ENCODE measurements at regions not wholly inside any gene's neighbourhood (a gene's known extent, or its start where the extent isn't known, plus 50 kb on each side); places are given as distances from the start of the nearest gene placed in this dataset.

DNA sequence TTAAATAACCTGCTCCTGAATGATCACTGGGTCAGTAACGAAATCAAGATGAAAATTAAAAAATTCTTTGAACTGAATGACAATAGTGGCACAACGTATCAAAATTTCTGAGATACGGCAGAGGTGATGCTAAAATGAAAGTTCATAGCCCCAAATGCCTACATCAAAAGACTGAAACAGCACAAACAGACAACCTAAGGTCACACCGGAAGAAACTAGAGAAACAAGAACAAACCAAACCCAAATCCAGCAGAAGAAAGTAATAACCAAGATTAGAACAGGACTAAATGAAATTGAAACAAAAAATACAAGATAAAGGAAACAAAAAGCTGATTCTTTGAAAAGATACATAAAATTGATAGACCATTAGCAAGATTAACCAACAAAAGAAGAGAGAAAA lies 324.1 kb downstream of the RBM26 start:
- DNase-seq: no peak

DNA sequence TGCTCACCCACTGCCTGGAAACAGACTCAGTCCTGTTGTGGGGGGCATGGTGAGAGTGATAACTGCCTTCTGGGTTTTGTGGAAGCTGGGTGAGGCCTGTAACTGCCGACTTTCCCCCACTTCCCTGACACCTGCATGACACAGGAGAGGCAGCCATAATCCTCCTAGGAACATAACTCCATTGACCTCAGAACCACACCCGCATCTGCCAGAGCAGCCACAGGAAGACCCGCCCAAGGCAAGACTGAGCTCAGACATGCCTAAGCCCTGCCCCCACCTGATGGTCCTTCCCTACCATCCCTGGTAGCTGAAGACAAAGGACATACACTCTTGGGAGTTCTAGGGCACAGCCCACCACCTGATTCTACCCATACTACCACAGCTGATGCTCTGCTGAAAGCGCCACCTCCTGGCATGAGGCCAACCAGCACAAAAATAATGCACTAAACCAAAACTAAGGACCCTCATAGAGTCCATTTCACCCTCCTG lies 326.7 kb downstream of the RBM26 start:
- no peak for DNase-seq

DNA sequence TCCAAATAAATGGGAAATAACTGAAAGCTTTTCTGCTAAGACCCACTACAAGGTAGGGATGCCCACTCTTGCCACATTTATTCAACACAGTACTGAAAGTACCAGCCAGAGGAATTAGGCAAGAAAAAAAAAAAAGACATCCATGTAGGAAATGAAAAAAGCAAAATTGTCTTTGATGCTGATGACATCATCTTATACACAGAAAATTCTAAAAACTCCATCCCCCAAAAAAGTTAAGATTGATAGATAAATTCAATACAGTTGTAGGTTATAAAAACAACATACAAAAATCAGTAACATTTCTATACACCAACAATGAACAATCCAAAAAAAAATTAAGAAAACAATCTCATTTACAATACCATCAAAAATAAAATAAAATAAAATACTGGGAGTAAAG lies 330.4 kb downstream of the RBM26 start:
- no peak for DNase-seq

DNA sequence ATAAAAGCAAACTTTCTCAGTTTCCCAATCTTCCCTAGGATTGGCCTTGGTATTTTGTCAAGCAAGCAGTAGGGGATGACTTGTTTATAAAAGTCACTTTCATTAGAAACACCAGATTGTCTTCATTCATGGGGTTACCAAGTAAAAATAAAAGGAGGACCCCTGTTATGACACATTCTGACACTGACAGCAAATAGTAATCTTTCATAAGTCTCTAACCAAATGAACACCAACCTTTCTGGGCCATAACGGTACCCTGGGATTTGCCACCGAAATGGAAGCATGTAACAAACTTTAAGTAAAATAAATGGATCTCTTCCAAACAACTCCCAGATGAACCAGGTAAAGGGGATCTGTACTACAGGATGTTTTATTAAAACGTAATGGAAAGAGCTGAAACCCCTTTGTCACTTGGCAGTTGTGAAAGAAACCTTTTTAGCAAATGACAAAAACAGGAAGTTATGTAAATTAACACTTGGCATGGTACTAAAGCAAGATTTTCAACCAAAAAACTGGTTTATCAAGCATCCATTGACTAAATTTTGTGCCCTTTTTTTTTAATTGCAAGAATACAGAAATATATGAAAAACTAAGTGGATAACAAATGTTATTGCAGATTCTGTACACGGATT lies 335.6 kb downstream of the RBM26 start:
- DNase-seq: no peak

DNA sequence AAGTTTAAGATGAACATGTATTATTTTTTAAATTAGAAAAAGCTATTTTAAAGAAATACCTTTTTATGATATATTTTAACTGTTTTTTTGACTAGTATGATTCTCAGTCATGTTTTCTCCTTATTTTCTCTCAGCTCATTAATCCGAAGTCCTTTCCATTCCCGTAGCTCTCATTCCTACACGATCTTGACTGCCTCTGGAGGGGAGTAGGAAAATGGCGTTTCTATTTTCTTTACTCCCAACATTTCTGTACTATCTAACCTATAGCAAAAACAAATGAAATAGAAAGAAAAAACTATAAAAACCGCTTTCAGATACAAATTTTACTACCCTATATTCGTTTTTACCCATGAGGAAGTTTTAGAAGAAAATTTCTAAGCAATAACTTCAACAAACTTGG lies 343.8 kb downstream of the RBM26 start:
- no peak for DNase-seq

DNA sequence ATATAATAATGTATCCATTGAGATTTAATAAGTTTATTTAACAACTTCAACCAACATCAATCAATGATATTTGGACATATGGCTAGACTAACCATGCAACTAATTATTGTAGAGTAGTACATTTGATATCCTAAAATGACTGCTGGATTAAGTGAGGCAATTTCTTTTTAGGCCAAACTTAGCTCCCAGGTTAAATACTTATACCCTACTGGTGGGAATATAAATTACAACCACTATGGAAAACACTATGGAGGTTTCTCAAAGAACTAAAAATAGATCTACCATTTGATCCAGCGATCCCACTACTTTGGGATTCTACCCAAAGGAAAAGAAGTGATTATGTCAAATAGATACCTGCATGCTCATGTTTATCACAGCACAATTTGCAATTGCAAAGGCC lies 345.8 kb downstream of the RBM26 start:
- no peak for DNase-seq

DNA sequence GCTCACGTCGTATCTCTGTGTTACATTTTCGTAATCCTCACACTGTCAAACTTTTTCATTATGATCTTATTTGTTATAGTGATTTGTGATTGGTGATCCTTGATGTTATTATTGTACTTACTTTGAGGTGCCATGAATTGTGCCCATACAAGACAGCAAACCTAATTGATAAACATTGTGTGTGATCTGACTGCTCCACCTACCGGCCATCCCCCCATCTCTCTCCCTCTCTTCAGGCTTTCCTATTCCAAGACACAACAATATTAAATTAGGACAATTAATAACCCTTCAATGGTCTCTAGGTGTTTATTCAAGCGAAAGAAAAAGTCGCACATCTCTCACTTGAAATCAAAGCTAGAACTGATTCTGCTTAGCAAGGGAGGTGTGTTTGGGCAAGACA lies 349.3 kb downstream of the RBM26 start:
- DNase-seq: no peak

DNA sequence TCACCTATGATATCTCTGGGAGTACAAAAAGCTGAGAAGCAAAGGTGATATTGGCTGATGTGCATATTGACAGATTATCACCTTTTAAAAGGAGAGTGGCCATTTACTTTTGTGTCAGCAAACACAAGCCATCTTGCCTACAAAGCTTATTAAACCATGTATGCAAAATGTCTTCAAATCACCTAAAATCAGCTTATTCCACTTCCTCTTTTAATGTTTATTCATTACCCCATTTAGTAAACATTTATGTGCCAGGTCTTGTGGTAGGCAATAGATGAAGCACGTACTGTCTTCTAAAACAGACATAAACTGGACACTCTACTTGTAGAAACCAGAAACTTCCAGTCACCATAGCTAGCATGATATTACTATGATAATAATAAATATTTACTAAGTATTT lies 354.6 kb downstream of the RBM26 start:
- no peak for DNase-seq

DNA sequence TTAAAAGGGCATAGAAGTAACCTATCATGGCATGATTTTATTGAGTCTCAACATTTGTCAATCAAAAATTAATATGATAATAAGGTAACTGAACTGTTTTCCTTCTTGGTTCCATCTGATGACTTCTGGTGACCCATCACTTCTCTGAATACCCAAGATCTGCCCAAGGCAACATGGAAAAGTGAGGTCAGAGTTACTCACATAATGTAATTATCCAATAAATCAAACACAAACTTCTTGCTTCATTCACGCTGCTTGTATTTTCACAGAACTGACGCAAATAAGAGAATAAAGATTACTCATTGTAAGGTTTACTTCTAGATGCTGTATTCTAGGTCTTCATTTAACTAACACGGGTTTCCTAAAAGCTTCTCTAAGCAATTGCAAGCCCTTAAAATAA lies 361.6 kb downstream of the RBM26 start:
- DNase-seq: no peak

DNA sequence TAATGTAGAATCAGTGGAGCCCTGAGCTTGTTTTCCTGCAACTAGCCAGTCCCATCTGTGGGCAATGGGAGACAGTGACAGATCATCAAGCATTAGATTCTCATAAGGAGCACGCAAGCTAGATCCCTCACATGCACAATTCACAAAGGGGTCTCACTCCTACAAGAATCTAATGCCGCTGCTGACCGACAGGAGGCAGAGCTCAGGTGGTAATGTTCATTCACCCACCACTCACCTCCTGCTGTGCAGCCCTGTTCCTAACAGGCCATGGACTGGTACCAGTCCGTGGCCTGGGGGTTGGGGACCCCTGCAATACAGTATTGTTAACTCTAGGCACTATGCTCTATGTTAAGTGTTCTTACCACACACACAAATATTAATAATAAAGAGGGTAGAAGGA lies 362.8 kb downstream of the RBM26 start:
- no peak for DNase-seq

DNA sequence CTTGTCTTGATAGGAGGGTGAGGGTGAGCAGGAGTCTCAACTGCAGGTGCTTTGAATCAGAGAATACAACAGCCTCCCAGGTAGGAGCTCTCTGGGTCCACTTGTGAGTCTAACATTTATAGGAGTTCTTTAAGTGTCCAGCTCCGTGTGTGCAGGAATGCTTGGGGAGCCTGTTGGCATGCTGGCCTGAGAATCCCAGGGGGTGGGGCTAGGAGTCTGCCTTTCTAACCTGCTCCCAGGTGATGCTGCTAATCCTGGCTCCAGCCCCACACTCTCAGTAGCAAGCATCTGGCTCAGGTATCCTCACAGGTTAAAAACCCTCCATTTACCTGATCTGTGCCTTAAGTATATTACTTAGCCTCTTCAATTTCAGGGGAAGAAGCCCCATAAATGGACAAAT lies 368.9 kb downstream of the RBM26 start:
- DNase-seq: no peak

DNA sequence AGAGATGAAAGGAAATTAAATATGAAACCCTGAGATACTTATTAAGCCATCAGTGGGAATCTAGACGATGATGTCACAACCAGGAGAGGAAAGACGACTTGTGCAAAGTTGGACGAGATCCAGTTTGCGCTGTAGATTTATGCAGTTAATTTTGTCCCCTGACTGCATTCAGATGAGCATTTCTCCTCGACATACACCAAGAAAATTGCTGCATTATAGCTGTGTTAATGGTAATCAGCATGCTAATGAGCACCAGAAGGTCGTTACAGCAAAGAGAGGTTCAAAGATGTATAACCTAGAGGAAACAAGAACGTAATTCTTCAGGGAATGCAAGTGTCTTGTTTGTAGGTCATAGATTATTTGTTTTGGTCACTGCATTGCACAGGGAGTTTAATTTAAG lies 371.7 kb downstream of the RBM26 start:
- no peak for DNase-seq

DNA sequence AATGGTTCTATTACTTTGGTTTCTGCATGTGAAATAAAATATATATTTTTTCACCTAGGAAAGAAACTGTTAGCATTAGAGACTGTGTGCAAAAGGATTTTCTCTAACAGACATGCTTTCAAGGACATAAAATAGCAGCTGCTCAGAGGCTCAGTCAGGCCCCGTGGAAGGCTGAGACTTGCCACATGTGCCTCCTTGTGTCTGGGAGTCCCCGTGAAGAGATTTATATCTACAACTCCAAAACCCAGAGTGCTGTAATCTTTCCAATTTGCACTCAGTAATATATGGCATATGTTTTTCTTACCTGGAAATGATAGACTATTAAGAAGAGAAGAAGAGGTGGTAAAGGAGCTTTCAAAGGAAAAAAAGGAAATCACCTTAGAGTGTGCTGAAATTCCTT lies 371.6 kb upstream of the OBI1 start:
- DNase-seq: no peak

DNA sequence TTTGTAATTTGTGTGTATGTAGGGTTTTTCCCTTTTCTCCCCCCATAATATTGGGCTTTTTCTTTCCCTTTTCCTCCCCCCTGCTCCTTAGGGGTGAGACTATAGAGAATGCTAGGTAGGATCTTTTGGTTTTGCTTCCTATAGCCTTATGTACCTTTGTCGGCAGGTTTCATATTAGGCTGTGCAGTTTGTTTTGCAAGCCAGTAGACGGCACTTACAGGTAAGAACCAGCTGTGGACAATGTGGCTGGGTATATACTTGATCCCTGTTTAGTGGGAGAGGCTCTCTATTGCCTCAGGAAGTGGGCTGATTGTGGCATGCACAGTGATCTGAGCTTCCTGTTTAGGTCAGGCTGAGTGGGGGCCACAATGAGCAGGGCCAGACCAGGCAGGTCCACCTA lies 359.2 kb upstream of the OBI1 start:
- no peak for DNase-seq

DNA sequence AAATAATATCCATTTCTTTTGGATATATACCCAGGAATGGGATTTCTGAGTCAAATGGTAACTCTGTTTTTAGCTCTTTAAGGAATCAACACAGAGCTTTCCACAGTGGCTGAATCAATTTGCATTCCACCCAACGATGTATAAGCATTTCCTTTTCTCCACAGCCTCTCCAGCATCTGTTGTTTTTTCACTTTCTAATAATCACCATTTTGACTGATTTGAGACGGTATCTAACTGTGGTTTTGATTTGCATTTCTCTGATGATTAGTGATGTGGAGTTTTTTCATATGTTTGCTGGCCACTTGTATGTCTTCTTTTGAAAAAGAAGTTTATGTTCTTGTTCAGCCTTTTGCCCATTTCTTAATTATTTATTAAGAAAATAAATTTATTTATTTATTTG lies 352.2 kb upstream of the OBI1 start:
- no peak for DNase-seq

DNA sequence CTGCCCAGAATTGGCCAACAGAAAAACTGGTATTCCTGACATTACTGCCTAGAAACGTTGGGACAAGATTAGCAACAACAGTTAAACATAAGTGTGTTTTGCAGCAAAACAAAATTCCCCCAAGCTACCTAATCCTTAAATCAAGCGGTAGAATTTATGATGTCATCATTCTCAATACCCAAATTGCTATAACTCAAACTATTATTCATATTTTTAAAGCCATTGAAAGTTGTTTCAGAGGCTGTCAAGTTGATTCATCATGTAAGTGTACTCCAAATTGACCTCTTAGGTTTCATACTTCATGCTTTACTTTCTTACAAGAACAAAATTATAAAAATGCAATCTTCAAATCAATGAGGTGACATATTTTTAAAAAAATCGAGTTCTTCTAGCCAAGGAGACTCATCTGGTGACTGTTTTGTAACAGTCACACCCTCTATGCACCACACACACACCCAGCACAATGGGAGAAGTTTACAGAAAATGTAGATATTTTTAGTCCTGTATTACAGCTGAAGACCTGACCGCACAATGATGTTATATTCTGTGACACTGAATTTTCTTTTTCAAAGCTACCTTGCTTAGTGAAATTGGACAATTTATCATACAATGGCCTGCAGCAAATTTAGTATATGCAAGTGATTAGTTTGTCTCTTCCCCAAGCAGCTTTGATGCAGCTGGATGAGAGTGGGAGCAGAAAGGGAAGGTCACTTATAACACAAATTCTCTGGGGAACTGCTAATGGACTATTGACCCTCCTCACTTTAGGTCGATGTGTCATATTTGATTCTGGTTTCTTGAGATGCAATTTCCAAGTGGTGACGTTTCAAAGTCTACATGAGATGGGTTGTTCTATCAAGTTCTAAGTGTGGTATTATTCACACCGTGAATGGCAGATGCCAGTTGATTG lies 345.3 kb upstream of the OBI1 start:
- DNase-seq: no peak

DNA sequence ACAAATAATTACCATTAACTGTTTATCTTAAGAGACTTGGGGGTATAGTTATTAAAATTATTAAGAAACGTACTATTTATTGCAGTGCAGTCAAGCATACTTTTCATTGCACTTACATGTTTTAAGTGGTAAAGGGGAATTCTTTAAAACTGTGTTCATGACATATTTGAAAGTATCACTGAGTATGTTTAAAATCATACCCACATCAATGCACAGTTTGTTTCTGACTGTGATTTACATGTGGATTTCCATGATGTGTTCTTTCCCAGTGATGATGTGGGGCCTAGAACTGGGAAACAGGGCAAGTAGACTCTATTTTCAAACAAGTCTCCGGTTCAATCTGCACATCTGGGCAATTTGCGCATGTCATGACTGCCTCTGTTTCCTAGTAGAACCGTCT lies 340.5 kb upstream of the OBI1 start:
- DNase-seq: no peak

DNA sequence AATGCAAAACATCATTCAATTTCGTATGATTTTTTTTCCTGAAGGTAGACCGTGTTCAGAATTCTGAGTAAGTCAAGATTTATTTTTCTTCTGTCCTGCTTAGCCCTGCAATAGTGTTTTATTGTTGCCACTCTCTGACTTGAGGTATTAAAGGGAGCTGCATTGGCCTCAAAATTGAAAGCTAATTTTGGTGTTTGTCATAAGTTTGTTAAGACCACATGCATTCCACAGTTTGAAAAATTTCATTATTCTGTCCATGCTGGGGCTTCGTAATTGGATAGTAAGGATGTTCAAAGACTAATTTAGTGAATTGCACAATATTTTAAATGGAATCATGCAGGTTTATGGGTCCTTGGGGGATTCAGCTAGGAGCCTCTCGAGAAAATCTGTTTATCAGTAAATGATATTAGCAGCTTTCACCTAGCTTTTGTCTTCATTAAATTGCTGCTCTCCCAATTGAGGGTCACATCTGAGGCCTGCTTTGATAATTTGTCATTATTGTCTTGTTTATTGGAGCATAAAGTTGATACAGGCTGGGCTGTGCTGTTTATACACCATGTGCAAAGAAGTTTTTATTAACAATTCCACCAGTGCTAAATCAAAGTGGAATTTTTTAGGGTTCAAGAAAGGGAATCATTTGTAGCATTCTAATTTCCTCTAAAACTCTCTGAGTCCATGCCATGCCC lies 339.8 kb upstream of the OBI1 start:
- DNase-seq: no peak

DNA sequence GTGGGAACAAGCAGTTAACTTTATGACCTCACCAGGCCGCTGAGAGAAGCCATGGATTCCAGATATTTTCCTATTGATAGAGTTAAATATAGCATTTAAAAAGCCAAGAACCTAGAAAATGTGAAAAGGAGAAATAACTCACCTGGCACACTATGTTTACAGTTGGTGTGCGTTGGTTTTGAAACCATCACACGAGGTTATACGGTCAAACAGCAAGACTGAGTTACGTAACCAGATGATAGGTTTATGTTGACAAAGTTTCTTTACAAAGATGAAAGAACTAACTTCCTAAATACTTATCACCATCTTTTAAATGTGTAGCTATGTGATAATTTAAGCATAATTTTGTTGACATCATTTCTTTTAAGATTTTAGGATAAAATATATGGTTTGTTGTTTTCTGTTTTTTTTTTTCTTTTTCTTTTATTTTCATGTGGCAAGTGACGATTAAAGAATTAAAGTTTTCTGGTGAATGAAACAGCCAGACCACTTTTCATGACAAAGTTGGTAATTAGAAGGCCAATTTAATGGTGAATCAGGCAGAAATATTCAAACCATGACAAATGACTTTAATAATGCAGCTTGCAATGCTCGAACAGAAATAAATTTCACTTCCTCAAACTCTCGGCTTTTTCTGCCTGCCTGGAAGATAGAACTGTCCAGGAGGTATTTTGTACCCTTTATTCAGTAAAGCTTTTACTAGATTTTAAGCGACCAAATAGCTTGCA lies 339.1 kb upstream of the OBI1 start:
- DNase-seq: no peak

DNA sequence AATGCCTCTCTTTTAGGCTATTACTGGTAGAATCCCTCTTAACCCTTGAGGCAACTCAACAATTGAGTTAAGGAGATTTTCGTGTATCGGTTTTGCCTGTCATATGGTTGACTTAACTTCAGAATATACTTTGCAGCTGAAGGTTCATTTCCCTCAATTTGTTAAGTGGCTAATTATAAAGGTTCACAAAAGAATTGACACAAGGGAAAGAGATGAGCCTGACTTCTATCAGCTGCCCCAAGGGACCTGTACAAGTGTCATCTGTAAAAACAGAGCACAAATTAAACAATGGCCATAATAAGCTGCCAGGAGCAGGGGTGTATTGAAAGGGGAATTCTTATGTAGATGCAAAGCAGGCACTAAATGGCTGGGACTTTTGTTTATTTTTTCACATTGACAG lies 334.8 kb upstream of the OBI1 start:
- DNase-seq: no peak

DNA sequence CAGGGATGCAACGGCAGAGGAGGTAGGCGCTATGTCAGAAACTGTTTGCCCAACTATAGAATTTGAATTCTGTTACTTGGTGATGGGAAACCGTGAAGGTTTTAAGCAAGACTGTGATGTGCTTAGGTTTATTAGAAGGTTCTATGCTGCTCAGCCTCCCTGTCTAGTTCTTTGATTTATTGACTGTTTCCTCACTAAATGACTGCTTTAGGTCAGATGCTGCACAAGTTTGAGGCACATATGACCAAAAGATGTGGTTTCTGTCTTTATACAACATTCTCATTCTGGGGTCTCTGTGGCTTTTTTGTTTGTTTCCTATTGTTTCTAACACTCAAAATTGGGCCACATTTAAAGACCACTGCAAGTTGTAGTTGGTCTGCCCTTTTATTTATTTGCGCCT lies 323.0 kb upstream of the OBI1 start:
- DNase-seq: no peak

DNA sequence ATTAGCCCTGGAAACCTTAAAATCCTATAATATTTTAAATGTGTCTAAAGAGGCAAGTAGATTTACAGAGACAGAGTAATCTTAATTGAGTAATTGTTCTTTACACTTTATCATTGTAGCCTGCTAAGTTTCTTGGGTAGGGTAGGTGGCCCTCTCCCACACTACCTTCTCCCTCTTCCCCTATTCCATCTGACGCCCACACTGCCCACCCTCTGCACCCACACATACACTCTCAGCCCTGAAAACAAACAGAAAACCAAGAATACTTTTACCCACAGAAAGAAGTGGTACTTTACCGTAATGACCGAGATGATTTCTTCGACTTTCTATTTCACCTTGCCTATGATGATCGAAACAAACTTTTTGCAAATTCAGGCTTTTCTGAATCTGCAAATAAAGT lies 320.4 kb upstream of the OBI1 start:
- no peak for DNase-seq

DNA sequence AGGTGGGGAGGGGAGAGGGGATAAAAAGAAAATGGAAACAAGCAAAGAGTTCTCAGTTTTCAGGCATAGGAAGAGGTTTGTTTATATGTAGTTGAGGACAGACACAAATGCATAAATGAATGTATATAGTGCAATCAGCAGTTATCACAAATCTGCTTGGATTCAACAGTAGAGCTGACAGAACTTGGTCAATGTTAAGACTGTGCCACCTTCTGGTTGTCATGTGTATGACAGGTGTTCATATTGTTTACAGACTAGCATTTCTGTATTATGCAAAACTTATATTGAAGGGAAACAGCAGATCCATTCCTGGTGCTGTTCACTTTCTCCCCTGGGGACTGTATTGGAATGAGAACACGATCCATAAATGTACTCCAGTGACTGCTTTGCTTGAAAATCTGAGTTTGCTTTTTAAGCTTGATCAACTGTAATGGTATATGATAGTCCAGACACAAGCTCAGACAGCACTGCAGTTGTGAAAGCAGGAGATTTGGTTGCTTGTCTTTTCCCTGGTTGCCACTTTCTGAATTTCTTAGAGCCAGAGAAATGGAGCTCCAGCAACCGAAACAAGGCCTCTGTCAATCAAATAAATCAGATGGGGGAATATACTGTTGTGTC lies 319.5 kb upstream of the OBI1 start:
- peak; percentile 54 for DNase-seq
